ENCODE measurements at regions not wholly inside any gene's neighbourhood (a gene's known extent, or its start where the extent isn't known, plus 50 kb on each side); places are given as distances from the start of the nearest gene placed in this dataset.

DNA sequence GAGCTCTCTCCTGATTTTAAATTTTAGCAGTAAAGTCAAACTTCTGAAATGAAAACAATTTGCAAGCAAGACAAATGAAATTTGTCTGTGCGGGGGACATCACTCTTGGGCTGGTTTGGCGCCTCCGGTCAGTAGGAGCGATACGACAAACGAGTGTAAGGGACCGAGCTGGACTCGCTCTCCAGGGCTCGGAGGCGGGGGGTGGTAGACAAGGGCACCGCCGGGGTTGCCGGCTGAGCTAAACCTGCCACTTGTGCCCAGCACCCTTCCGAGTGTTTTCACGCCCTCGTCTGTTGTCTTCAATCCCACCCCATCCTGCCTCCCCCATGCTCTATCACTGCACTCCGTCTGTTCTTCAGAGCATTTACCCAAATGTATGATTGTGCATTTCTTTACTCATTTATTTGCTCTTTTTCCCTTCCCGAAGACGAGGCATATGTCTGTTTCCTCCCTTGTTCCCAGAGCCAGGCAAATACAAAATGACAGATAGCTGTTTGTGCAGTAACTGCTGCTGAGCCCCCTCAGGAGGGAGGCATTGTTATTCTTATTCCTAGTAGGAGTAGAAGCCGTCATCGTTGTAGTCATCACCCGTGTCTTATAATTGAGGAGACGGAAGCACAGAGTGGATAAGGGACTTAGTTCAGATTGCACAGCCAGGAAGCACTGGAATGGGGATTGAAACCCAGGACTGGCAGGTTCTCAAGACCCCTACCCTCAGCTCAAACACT, 62.8 kb upstream of the APCDD1L start:
- TF ChIP-seq, protein P1, sequence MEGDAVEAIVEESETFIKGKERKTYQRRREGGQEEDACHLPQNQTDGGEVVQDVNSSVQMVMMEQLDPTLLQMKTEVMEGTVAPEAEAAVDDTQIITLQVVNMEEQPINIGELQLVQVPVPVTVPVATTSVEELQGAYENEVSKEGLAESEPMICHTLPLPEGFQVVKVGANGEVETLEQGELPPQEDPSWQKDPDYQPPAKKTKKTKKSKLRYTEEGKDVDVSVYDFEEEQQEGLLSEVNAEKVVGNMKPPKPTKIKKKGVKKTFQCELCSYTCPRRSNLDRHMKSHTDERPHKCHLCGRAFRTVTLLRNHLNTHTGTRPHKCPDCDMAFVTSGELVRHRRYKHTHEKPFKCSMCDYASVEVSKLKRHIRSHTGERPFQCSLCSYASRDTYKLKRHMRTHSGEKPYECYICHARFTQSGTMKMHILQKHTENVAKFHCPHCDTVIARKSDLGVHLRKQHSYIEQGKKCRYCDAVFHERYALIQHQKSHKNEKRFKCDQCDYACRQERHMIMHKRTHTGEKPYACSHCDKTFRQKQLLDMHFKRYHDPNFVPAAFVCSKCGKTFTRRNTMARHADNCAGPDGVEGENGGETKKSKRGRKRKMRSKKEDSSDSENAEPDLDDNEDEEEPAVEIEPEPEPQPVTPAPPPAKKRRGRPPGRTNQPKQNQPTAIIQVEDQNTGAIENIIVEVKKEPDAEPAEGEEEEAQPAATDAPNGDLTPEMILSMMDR (tag by site-specific recombination; IDR thresholded peaks at IDR 0.05), result no peak
- TF ChIP-seq ZNF670 (tag by site-specific recombination; IDR thresholded peaks at IDR 0.05; ENCODE audit: low read depth), result no peak
- no peak for TF ChIP-seq TCF7L2 (IDR thresholded peaks at IDR 0.05; ENCODE audit: borderline replicate concordance, low read depth, low read length)
- TF ChIP-seq ZNF311 (tag by site-specific recombination; IDR thresholded peaks at IDR 0.05; ENCODE audit: borderline replicate concordance), result no peak
- TF ChIP-seq SP2 (tag by site-specific recombination; IDR thresholded peaks at IDR 0.05), result no peak
- TF ChIP-seq, protein P2, sequence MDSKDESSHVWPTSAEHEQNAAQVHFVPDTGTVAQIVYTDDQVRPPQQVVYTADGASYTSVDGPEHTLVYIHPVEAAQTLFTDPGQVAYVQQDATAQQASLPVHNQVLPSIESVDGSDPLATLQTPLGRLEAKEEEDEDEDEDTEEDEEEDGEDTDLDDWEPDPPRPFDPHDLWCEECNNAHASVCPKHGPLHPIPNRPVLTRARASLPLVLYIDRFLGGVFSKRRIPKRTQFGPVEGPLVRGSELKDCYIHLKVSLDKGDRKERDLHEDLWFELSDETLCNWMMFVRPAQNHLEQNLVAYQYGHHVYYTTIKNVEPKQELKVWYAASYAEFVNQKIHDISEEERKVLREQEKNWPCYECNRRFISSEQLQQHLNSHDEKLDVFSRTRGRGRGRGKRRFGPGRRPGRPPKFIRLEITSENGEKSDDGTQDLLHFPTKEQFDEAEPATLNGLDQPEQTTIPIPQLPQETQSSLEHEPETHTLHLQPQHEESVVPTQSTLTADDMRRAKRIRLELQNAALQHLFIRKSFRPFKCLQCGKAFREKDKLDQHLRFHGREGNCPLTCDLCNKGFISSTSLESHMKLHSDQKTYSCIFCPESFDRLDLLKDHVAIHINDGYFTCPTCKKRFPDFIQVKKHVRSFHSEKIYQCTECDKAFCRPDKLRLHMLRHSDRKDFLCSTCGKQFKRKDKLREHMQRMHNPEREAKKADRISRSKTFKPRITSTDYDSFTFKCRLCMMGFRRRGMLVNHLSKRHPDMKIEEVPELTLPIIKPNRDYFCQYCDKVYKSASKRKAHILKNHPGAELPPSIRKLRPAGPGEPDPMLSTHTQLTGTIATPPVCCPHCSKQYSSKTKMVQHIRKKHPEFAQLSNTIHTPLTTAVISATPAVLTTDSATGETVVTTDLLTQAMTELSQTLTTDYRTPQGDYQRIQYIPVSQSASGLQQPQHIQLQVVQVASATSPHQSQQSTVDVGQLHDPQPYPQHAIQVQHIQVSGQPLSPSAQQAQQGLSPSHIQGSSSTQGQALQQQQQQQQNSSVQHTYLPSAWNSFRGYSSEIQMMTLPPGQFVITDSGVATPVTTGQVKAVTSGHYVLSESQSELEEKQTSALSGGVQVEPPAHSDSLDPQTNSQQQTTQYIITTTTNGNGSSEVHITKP (tag by site-specific recombination; IDR thresholded peaks at IDR 0.05), result no peak

Measured in HEK293 (cell line).